ENCODE measurements at regions not wholly inside any gene's neighbourhood (a gene's known extent, or its start where the extent isn't known, plus 50 kb on each side); places are given as distances from the start of the nearest gene placed in this dataset.

DNA sequence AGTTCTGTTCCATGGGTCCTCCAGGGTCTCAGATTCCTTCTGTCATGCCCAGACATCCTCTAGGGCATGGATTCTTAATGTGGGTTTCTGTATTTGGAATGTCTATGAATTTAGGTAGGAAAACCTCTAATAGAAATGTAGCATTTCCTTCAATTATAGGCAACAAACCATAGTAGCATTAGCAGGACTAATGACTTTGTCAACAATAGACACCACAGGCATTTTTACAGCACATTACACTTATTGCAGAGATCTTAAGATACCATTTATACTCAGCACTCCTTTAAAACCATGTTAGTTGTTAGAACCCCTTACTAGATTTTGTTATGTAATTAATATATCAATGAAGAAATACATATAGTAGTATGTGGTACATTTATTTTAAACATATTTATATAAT is 77.8 kb upstream of the TBC1D5 start:
- TF ChIP-seq, protein P1, sequence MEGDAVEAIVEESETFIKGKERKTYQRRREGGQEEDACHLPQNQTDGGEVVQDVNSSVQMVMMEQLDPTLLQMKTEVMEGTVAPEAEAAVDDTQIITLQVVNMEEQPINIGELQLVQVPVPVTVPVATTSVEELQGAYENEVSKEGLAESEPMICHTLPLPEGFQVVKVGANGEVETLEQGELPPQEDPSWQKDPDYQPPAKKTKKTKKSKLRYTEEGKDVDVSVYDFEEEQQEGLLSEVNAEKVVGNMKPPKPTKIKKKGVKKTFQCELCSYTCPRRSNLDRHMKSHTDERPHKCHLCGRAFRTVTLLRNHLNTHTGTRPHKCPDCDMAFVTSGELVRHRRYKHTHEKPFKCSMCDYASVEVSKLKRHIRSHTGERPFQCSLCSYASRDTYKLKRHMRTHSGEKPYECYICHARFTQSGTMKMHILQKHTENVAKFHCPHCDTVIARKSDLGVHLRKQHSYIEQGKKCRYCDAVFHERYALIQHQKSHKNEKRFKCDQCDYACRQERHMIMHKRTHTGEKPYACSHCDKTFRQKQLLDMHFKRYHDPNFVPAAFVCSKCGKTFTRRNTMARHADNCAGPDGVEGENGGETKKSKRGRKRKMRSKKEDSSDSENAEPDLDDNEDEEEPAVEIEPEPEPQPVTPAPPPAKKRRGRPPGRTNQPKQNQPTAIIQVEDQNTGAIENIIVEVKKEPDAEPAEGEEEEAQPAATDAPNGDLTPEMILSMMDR (IDR thresholded peaks at IDR 0.05; ENCODE audit: insufficient read depth, low read depth, low read length), result no peak
- no peak for TF ChIP-seq EZH2 (IDR thresholded peaks at IDR 0.05; ENCODE audit: insufficient read depth, low read length)

Measured in astrocyte (in vitro differentiated cells and primary cell).